ENCODE measurements at regions not wholly inside any gene's neighbourhood (a gene's known extent, or its start where the extent isn't known, plus 50 kb on each side); places are given as distances from the start of the nearest gene placed in this dataset.

DNA sequence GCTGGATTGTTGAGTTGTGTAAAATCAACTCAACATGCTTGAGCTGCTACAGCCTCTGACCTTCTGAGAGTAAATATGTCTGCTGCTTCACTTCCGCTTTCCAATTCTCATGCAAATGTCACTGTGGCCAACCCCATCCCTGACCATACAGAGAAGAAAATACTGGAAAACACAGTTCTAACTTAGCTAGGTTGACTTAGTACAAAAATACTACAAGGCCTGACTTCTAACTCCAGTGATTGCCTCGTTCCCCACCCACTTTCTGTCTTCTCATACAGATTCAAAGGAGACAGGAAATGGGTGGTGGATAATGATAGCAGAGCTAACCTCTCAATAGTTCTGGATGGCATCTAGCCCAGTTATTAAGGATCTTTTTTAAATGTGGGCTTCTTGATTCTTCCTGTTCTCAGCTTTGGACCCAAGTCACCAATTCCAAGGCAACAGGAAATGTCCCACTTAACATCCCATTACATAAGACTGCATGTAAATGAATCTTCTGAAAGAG, 226.6 kb upstream of the SLC24A2 start:
- TF ChIP-seq, protein P1, sequence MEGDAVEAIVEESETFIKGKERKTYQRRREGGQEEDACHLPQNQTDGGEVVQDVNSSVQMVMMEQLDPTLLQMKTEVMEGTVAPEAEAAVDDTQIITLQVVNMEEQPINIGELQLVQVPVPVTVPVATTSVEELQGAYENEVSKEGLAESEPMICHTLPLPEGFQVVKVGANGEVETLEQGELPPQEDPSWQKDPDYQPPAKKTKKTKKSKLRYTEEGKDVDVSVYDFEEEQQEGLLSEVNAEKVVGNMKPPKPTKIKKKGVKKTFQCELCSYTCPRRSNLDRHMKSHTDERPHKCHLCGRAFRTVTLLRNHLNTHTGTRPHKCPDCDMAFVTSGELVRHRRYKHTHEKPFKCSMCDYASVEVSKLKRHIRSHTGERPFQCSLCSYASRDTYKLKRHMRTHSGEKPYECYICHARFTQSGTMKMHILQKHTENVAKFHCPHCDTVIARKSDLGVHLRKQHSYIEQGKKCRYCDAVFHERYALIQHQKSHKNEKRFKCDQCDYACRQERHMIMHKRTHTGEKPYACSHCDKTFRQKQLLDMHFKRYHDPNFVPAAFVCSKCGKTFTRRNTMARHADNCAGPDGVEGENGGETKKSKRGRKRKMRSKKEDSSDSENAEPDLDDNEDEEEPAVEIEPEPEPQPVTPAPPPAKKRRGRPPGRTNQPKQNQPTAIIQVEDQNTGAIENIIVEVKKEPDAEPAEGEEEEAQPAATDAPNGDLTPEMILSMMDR (IDR thresholded peaks at IDR 0.05), result no peak

DNA sequence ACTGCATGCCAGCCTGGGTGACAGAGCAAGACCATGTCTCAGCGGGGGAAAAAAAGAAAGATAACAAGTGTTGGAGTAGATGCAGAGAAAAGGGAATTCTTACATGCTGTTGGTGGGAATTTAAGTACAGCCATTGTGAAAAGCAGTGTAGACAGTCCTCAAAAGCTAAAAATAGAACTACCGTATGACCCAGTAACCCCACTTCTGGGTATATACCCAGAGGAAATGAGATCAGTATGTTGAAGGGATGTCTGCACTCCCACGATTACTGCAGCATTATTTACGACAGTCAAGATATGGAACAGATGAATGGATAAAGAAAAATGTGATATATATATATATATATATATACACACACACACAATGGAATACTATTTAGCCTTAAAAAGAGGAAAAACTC, 225.3 kb upstream of the SLC24A2 start:
- TF ChIP-seq, protein P1 (IDR thresholded peaks at IDR 0.05), result no peak

DNA sequence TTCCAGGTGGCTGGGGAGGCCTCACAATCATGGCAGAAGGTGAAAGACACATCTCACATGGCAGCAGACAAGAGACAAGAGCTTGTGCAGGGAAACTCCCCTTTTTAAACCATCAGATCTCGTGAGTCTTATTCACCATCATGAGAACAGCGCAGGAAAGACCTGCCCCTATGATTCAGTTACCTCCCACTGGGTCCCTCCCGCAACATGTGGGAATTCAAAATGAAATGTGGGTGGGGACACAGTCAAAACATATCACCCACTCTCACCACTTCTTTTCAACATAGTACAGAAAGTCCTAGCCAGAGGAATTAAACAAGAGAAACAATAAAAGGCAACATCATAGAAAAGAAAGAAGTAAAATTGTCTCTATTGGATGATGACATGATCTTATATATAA, 223.4 kb upstream of the SLC24A2 start:
- TF ChIP-seq, protein P1 (IDR thresholded peaks at IDR 0.05), result no peak

DNA sequence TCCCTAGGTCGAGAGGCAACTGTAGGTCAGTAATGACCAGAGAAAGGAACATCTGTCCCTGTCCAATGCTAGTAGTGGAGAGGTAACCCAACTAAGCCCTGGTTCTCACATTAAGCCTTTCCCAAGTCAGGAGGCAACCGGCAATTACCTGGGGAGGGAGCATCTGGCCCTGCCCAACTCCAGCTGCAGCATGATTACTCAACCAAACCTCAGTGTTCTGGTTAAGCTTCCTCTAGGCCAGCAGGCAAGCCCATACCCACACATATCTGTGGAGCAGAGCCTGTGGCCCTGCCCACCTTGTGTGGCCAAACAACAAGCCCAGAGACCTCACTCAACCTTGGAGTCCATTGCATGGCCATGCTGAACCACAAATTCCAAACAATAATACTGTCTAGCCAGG, 220.8 kb upstream of the SLC24A2 start:
- TF ChIP-seq, protein P1 (IDR thresholded peaks at IDR 0.05), result no peak

DNA sequence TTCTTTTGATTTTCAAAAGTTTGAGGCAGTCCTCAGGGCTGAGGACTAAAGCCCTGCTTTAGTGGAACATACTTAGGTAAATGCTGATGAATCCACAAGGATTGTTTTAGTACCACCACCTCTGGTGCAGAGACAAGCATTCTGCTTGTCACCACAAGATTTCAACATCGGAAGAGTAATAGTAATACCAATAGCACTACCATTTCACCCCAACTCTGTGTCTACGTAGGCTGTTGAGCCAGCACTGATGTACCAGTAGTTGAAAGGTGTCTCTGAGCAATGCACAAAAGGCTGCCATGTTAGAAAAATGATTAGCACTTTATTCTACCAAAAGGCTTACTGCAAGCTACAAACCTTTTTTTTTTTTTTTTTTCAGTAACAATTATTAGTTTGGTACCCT, 213.2 kb upstream of the SLC24A2 start:
- TF ChIP-seq, protein P1 (IDR thresholded peaks at IDR 0.05), result no peak

DNA sequence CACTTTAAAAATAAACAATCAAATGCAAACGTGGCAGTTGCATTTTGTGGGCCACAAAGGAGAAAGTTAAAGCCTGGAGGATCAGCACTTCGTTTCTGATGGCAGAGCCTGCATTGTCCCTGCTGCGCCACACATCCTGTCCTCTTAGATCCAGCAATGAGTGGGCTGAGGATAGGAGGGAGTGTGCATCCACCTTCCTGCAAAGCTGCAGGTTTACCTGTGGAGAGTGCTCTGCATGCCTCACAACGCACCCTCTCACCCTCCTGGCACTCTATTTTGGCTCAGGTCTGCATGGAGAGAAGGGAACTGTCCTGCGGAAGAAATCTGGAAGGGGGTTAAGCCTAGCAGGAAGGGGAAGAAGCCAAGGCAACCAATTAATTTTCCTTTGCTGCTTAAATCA, 212.2 kb upstream of the SLC24A2 start:
- TF ChIP-seq, protein P1 (IDR thresholded peaks at IDR 0.05), result no peak

DNA sequence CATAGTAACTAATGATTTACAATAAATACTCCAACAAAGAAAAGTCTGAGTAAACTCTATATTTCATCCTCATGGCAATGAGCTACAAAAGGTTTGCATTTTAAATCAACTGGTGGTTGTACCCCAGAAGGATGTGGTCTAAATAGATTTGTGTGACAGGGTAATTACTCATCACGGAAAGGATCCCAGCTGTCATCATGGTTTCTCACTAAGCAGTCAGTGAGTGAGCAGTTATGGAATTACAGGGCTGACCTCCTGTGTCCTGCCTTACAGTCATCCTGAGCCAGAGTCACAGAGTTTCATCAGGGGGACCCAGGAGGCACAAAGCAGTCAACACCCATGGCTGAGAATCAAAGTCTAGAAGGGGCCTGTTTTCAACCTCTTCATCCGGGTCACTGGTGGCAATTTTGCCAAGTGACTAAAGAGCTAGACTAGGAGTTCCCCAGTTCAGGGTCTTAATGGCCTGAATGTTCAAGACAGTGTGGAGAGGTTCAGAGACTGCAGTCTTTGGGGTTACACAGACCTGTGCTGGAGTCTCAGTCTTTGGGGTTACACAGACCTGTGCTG, 210.7 kb upstream of the SLC24A2 start:
- TF ChIP-seq, protein P1 (IDR thresholded peaks at IDR 0.05), result no peak
